Mammary epithelial cell (primary cell): ENCODE measurements at regions not wholly inside any gene's neighbourhood (a gene's known extent, or its start where the extent isn't known, plus 50 kb on each side); places are given as distances from the start of the nearest gene placed in this dataset.

Source experiments
- CTCF ChIP-seq, 2 donors: IDR thresholded peaks in 1 of 2; conservative IDR thresholded peaks in 1 of 2; 2 replicates each; pipeline ENCODE4 v1.5.1; 2011 to 2012; ENCODE audit warnings: inconsistent platforms in 2 of 2, low read length in 2 of 2, mild to moderate bottlenecking in 2 of 2, control low read depth in 1 of 2, low read depth in 1 of 2; ENCODE audit not compliant: insufficient read depth in 1 of 2; ENCODE audit errors: extremely low read depth in 1 of 2
- EZH2 ChIP-seq: IDR thresholded peaks from 2 replicates; pipeline ENCODE4 v1.6.1; 2012; ENCODE audit warnings: low read length, inconsistent platforms, borderline replicate concordance

- TF ChIP-seq CTCF (conservative IDR thresholded peaks at IDR 0.05 in 1 of 2, IDR thresholded peaks at IDR 0.05 in 1 of 2; ENCODE audit: extremely low read depth in 1 of 2, insufficient read depth in 1 of 2, low read depth in 1 of 2, low read length in 2 of 2): no peak
- TF ChIP-seq EZH2: no peak
Measured at GRCh38 chr1:96291468-96291867, 430.1 kb upstream of the PTBP2 start.
